ENCODE measurements at regions not wholly inside any gene's neighbourhood (a gene's known extent, or its start where the extent isn't known, plus 50 kb on each side); places are given as distances from the start of the nearest gene placed in this dataset.
"Not testable (repeated sequence)": the region's sequence is repeated elsewhere in the genome, so short reads cannot be mapped to it uniquely, and the experiment has no call there.

- TF ChIP-seq CTCF (IDR thresholded peaks at IDR 0.05) (no peak), POLR2A (IDR thresholded peaks at IDR 0.05) (no peak)
- H3K4me3 ChIP-seq: no peak overlapping the region
- DNase-seq: no peak
Observed at GRCh38 chr6:8624665-8625064, 189.3 kb upstream of the SLC35B3 start.

GRCh38 chr6:8623441-8623840, 188.1 kb upstream of the SLC35B3 start:
- no peak for TF ChIP-seq POLR2A (IDR thresholded peaks at IDR 0.05)
- no peak for TF ChIP-seq CTCF (IDR thresholded peaks at IDR 0.05)
- intact Hi-C loops (cut with DNase I; ENCODE audit: low total_unique reads): no loop called here
- no peak for DNase-seq
- Histone ChIP-seq H3K27ac (no peak overlapping the region), H3K4me3 (no peak overlapping the region), H3K9me3 (peaks cover 0 to 2% of the 10 kb centered on the region in 2 donors), H3K4me1 (no peaks in the 10 kb centered on the region), H3K36me3 (no peaks in the 10 kb centered on the region), H3K27me3 (no peaks in the 10 kb centered on the region)

More at GRCh38 chr6:8624665-8625064, 189.3 kb upstream of the SLC35B3 start:
- no peak overlapping the region for H3K27ac ChIP-seq
- intact Hi-C loops (cut with DNase I; ENCODE audit: low total_unique reads): no loop called here
- H3K4me1 ChIP-seq: no peaks in the 10 kb centered on the region
- H3K27me3 ChIP-seq: no peaks in the 10 kb centered on the region
- no peaks in the 10 kb centered on the region for H3K36me3 ChIP-seq
- H3K9me3 ChIP-seq: peaks cover 0 to 2% of the 10 kb centered on the region in 2 donors

- Histone ChIP-seq H3K9me3 (no peaks in the 10 kb centered on the region), H3K27me3 (no peaks in the 10 kb centered on the region), H3K4me1 (no peaks in the 10 kb centered on the region), H3K36me3 (no peaks in the 10 kb centered on the region), H3K4me3 (no peak overlapping the region), H3K27ac (no peak overlapping the region)
- TF ChIP-seq CTCF (IDR thresholded peaks at IDR 0.05): no peak
- no peak for TF ChIP-seq POLR2A (IDR thresholded peaks at IDR 0.05)
- DNase-seq: no peak
- intact Hi-C loops (cut with DNase I; ENCODE audit: low total_unique reads): no loop called here
Observed at GRCh38 chr6:8619853-8620252, 184.5 kb upstream of the SLC35B3 start.

GRCh38 chr6:8619408-8619807, 184.1 kb upstream of the SLC35B3 start:
- H3K9me3 ChIP-seq; intact Hi-C loops (cut with DNase I; ENCODE audit: low total_unique reads); H3K27ac ChIP-seq; H3K36me3 ChIP-seq; DNase-seq; H3K4me1 ChIP-seq; H3K27me3 ChIP-seq; H3K4me3 ChIP-seq: not testable (repeated sequence)

GRCh38 chr6:8608737-8609136, 173.4 kb upstream of the SLC35B3 start:
- Histone ChIP-seq H3K4me1 (no peaks in the 10 kb centered on the region), H3K27ac (no peak overlapping the region), H3K27me3 (no peaks in the 10 kb centered on the region), H3K4me3 (no peak overlapping the region), H3K9me3 (no peaks in the 10 kb centered on the region), H3K36me3 (no peaks in the 10 kb centered on the region)
- TF ChIP-seq POLR2A (IDR thresholded peaks at IDR 0.05) (no peak), CTCF (IDR thresholded peaks at IDR 0.05) (no peak)
- intact Hi-C loops (cut with DNase I; ENCODE audit: low total_unique reads): no loop called here
- no peak for DNase-seq

All from uterus (tissue), 3 donors.